ENCODE measurements at regions not wholly inside any gene's neighbourhood (a gene's known extent, or its start where the extent isn't known, plus 50 kb on each side); places are given as distances from the start of the nearest gene placed in this dataset.

DNA sequence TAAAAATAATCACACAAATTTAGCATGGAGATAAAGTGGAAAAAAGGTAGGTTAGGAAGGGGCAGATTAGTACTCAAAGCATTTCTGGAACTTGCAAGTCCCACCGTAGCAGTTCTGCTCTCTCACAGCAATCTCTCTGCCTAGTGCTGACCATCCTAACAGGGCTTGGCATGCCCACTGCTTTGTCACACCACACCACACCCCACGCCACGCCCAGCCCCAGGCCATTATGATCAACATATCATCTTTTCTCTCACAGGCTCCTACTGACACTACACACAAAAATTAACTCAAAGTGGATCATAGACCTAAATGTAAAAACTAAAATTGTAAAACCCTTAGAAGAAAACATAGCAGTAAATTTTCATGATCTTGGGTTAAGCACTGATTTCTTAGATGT, 273.7 kb downstream of the DAD1 start:
- no peaks in the 10 kb centered on the region for H3K79me2 ChIP-seq (ENCODE audit: control insufficient read depth, insufficient read depth, low read length)
- FAIRE-seq = peak; percentile 34

DNA sequence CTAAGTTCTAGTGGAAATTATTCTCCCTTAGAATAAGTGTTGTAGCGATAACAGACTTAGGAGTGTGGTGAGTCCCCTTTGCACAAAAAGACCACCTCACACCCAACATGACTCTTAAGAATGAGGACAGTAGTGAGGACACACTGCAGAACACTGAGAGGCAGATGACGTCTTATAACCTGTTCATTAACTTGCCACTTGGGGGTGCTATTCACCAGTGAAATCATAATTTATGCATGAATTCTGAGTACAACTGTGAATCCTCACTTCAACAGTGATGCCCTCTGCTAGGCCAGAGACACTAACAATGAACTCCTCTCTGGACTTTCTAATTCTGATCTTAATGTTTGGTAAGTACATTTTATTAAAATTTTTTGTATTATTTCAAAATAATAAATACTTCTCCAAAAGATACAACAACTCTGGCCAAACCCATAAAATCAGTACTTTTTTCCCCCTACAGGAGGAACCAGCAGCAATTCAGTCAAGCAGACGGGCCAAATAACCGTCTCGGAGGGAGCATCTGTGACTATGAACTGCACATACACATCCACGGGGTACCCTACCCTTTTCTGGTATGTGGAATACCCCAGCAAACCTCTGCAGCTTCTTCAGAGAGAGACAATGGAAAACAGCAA, 274.7 kb downstream of the DAD1 start:
- no peaks in the 10 kb centered on the region for H3K27me3 ChIP-seq (ENCODE audit: control insufficient read depth, extremely low read depth, insufficient read depth, low read length)
- no peaks in the 10 kb centered on the region for H3K9me3 ChIP-seq (ENCODE audit: control insufficient read depth, low read depth, low read length)
- no peaks in the 10 kb centered on the region for H3K79me2 ChIP-seq (ENCODE audit: control insufficient read depth, insufficient read depth, low read length)
- no peaks in the 10 kb centered on the region for H3K9me1 ChIP-seq (ENCODE audit: control insufficient read depth, extremely low read depth, insufficient read depth, low read length)
- no peak overlapping the region for H3K4me3 ChIP-seq (ENCODE audit: control insufficient read depth in 2 of 3, extremely low read depth in 1 of 3, insufficient read depth in 2 of 3, low read depth in 1 of 3, low read length in 3 of 3)
- no peaks in the 10 kb centered on the region for H3K36me3 ChIP-seq (ENCODE audit: control insufficient read depth in 2 of 2, extremely low read depth in 1 of 2, insufficient read depth in 2 of 2, low read length in 2 of 2)
- H2AFZ ChIP-seq (ENCODE audit: control insufficient read depth, low read length) = no peak overlapping the region
- no peak for TF ChIP-seq EZH2 (IDR thresholded peaks at IDR 0.05; ENCODE audit: low read length)
- TF ChIP-seq, protein P1, sequence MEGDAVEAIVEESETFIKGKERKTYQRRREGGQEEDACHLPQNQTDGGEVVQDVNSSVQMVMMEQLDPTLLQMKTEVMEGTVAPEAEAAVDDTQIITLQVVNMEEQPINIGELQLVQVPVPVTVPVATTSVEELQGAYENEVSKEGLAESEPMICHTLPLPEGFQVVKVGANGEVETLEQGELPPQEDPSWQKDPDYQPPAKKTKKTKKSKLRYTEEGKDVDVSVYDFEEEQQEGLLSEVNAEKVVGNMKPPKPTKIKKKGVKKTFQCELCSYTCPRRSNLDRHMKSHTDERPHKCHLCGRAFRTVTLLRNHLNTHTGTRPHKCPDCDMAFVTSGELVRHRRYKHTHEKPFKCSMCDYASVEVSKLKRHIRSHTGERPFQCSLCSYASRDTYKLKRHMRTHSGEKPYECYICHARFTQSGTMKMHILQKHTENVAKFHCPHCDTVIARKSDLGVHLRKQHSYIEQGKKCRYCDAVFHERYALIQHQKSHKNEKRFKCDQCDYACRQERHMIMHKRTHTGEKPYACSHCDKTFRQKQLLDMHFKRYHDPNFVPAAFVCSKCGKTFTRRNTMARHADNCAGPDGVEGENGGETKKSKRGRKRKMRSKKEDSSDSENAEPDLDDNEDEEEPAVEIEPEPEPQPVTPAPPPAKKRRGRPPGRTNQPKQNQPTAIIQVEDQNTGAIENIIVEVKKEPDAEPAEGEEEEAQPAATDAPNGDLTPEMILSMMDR (optimal IDR thresholded peaks at IDR 0.05 in 1 of 3, IDR thresholded peaks at IDR 0.05 in 1 of 3, conservative IDR thresholded peaks at IDR 0.05 in 1 of 3; ENCODE audit: extremely low read depth in 1 of 3, insufficient read depth in 2 of 3, low read length in 3 of 3) = peak; percentile 57 to 74 (median 71)
- dilution Hi-C loops (cut with MboI; ENCODE audit: extremely low pct_ligation_motif_present, low sequenced_read_pairs) = no loop called here
- H3K9ac ChIP-seq (ENCODE audit: control insufficient read depth, extremely low read depth, insufficient read depth, low read length) = no peak overlapping the region
- no peak overlapping the region for H3K27ac ChIP-seq (ENCODE audit: control insufficient read depth, insufficient read depth, low read length)
- H4K20me1 ChIP-seq (ENCODE audit: control insufficient read depth, extremely low read depth, insufficient read depth, low read length) = no peaks in the 10 kb centered on the region
- no peak for DNase-seq (ENCODE audit: low read depth, low spot score)
- H3K4me1 ChIP-seq (ENCODE audit: control insufficient read depth, extremely low read depth, insufficient read depth, low read length) = peaks cover 8% of the 10 kb centered on the region
- H3K4me2 ChIP-seq (ENCODE audit: control insufficient read depth, extremely low read depth, insufficient read depth, low read depth, low read length) = no peak overlapping the region
- FAIRE-seq = peak; percentile 64

More for the DNA sequence above, 273.7 kb downstream of the DAD1 start:
- Histone ChIP-seq H2AFZ (ENCODE audit: control insufficient read depth, low read length) (no peak overlapping the region), H3K27ac (ENCODE audit: control insufficient read depth, insufficient read depth, low read length) (no peak overlapping the region), H3K4me1 (ENCODE audit: control insufficient read depth, extremely low read depth, insufficient read depth, low read length) (peaks cover 8% of the 10 kb centered on the region), H3K27me3 (ENCODE audit: control insufficient read depth, extremely low read depth, insufficient read depth, low read length) (peaks cover 3% of the 10 kb centered on the region), H3K4me3 (ENCODE audit: control insufficient read depth in 2 of 3, extremely low read depth in 1 of 3, insufficient read depth in 2 of 3, low read depth in 1 of 3, low read length in 3 of 3) (no peak overlapping the region), H3K9ac (ENCODE audit: control insufficient read depth, extremely low read depth, insufficient read depth, low read length) (no peak overlapping the region), H4K20me1 (ENCODE audit: control insufficient read depth, extremely low read depth, insufficient read depth, low read length) (no peaks in the 10 kb centered on the region), H3K36me3 (ENCODE audit: control insufficient read depth in 2 of 2, extremely low read depth in 1 of 2, insufficient read depth in 2 of 2, low read length in 2 of 2) (no peaks in the 10 kb centered on the region), H3K9me1 (ENCODE audit: control insufficient read depth, extremely low read depth, insufficient read depth, low read length) (no peaks in the 10 kb centered on the region), H3K4me2 (ENCODE audit: control insufficient read depth, extremely low read depth, insufficient read depth, low read depth, low read length) (no peak overlapping the region), H3K9me3 (ENCODE audit: control insufficient read depth, low read depth, low read length) (no peaks in the 10 kb centered on the region)
- dilution Hi-C loops (cut with MboI; ENCODE audit: extremely low pct_ligation_motif_present, low sequenced_read_pairs) = no loop called here
- no peak for TF ChIP-seq EZH2 (IDR thresholded peaks at IDR 0.05; ENCODE audit: low read length)
- TF ChIP-seq, protein P1 (optimal IDR thresholded peaks at IDR 0.05 in 1 of 3, IDR thresholded peaks at IDR 0.05 in 1 of 3, conservative IDR thresholded peaks at IDR 0.05 in 1 of 3; ENCODE audit: extremely low read depth in 1 of 3, insufficient read depth in 2 of 3, low read length in 3 of 3) = no peak
- DNase-seq (ENCODE audit: low read depth, low spot score) = no peak
